ENCODE measurements at regions not wholly inside any gene's neighbourhood (a gene's known extent, or its start where the extent isn't known, plus 50 kb on each side); places are given as distances from the start of the nearest gene placed in this dataset.

- H3K79me1 ChIP-seq (ENCODE audit: low read length) = no peaks in the 10 kb centered on the region
- H2BK120ac ChIP-seq (ENCODE audit: insufficient read depth, low read length, poor library complexity) = no peak overlapping the region
- no peaks in the 10 kb centered on the region for H3K27me3 ChIP-seq (ENCODE audit: insufficient read depth, low read length)
- H4K12ac ChIP-seq (ENCODE audit: low read depth, low read length) = no peak overlapping the region
- H3K14ac ChIP-seq (ENCODE audit: low read length) = no peak overlapping the region
- no peak overlapping the region for H3K9ac ChIP-seq (ENCODE audit: low read length)
- no peak overlapping the region for H2BK12ac ChIP-seq (ENCODE audit: low read length)
- no peaks in the 10 kb centered on the region for H3K9me3 ChIP-seq (ENCODE audit: insufficient read depth, low read depth, low read length)
- WGBS (ENCODE audit: extremely low coverage, insufficient coverage, insufficient read length) = no CpG with 5 or more reads among the region's 7 CpGs
- H3K4me2 ChIP-seq (ENCODE audit: low read length) = no peak overlapping the region
- H3K18ac ChIP-seq (ENCODE audit: low read length) = no peak overlapping the region
- H4K91ac ChIP-seq (ENCODE audit: low read depth, low read length) = no peak overlapping the region
- H3K79me2 ChIP-seq (ENCODE audit: control insufficient read depth, insufficient read depth, low read length, poor library complexity) = no peaks in the 10 kb centered on the region
- H2AFZ ChIP-seq (ENCODE audit: insufficient read depth, low read length, poor library complexity) = no peak overlapping the region
- no peak overlapping the region for H3K27ac ChIP-seq (ENCODE audit: low read depth, low read length)
- DNase-seq = no peak
- no peak overlapping the region for H2BK5ac ChIP-seq (ENCODE audit: low read depth, low read length, poor library complexity)
- no peak overlapping the region for H3K23ac ChIP-seq (ENCODE audit: low read length)
- H4K8ac ChIP-seq (ENCODE audit: low read depth, low read length) = no peak overlapping the region
- H3K36me3 ChIP-seq (ENCODE audit: control insufficient read depth in 1 of 2, insufficient read depth in 2 of 2, low read length in 2 of 2) = no peaks in the 10 kb centered on the region
- H3K4me3 ChIP-seq (ENCODE audit: low read depth, low read length) = no peak overlapping the region
- H3K4me1 ChIP-seq (ENCODE audit: control insufficient read depth in 1 of 2, insufficient read depth in 2 of 2, low read length in 2 of 2) = peaks cover 7 to 8% of the 10 kb centered on the region in 2 experiments
- no peak overlapping the region for H2AK5ac ChIP-seq (ENCODE audit: low read length)
- H3K4ac ChIP-seq (ENCODE audit: low read depth, low read length) = no peak overlapping the region
Observed at GRCh38 chr3:187943677-187944389, 198.6 kb upstream of the BCL6 start.

- H3K23ac ChIP-seq (ENCODE audit: low read length) = no peak overlapping the region
- WGBS (ENCODE audit: extremely low coverage, insufficient coverage, insufficient read length) = no CpG with 5 or more reads among the region's 10 CpGs
- no peaks in the 10 kb centered on the region for H3K79me1 ChIP-seq (ENCODE audit: low read length)
- H2BK12ac ChIP-seq (ENCODE audit: low read length) = no peak overlapping the region
- H3K4me1 ChIP-seq (ENCODE audit: control insufficient read depth in 1 of 2, insufficient read depth in 2 of 2, low read length in 2 of 2) = peaks cover 7 to 8% of the 10 kb centered on the region in 2 experiments
- no peak overlapping the region for H3K18ac ChIP-seq (ENCODE audit: low read length)
- H2AFZ ChIP-seq (ENCODE audit: insufficient read depth, low read length, poor library complexity) = no peak overlapping the region
- H3K4me3 ChIP-seq (ENCODE audit: low read depth, low read length) = no peak overlapping the region
- no peak overlapping the region for H3K4me2 ChIP-seq (ENCODE audit: low read length)
- H3K4ac ChIP-seq (ENCODE audit: low read depth, low read length) = no peak overlapping the region
- no peak for DNase-seq
- no peak overlapping the region for H4K91ac ChIP-seq (ENCODE audit: low read depth, low read length)
- no peak overlapping the region for H4K12ac ChIP-seq (ENCODE audit: low read depth, low read length)
- H4K8ac ChIP-seq (ENCODE audit: low read depth, low read length) = no peak overlapping the region
- no peak overlapping the region for H3K27ac ChIP-seq (ENCODE audit: low read depth, low read length)
- no peaks in the 10 kb centered on the region for H3K27me3 ChIP-seq (ENCODE audit: insufficient read depth, low read length)
- H3K9me3 ChIP-seq (ENCODE audit: insufficient read depth, low read depth, low read length) = no peaks in the 10 kb centered on the region
- no peak overlapping the region for H2AK5ac ChIP-seq (ENCODE audit: low read length)
- H2BK5ac ChIP-seq (ENCODE audit: low read depth, low read length, poor library complexity) = no peak overlapping the region
- H3K79me2 ChIP-seq (ENCODE audit: control insufficient read depth, insufficient read depth, low read length, poor library complexity) = no peaks in the 10 kb centered on the region
- no peaks in the 10 kb centered on the region for H3K36me3 ChIP-seq (ENCODE audit: control insufficient read depth in 1 of 2, insufficient read depth in 2 of 2, low read length in 2 of 2)
- H2BK120ac ChIP-seq (ENCODE audit: insufficient read depth, low read length, poor library complexity) = no peak overlapping the region
- H3K9ac ChIP-seq (ENCODE audit: low read length) = no peak overlapping the region
- H3K14ac ChIP-seq (ENCODE audit: low read length) = no peak overlapping the region
Observed at GRCh38 chr3:187944390-187945179, 199.3 kb upstream of the BCL6 start.

- Histone ChIP-seq H4K91ac (ENCODE audit: low read depth, low read length) (no peak overlapping the region), H3K36me3 (ENCODE audit: control insufficient read depth in 1 of 2, insufficient read depth in 2 of 2, low read length in 2 of 2) (no peaks in the 10 kb centered on the region), H2BK12ac (ENCODE audit: low read length) (no peak overlapping the region), H3K79me2 (ENCODE audit: control insufficient read depth, insufficient read depth, low read length, poor library complexity) (no peaks in the 10 kb centered on the region), H3K9ac (ENCODE audit: low read length) (no peak overlapping the region), H3K4ac (ENCODE audit: low read depth, low read length) (no peak overlapping the region), H2BK120ac (ENCODE audit: insufficient read depth, low read length, poor library complexity) (no peak overlapping the region), H2AK5ac (ENCODE audit: low read length) (no peak overlapping the region), H3K4me3 (ENCODE audit: low read depth, low read length) (no peak overlapping the region), H3K4me2 (ENCODE audit: low read length) (no peak overlapping the region), H4K12ac (ENCODE audit: low read depth, low read length) (no peak overlapping the region), H3K23ac (ENCODE audit: low read length) (no peak overlapping the region), H4K8ac (ENCODE audit: low read depth, low read length) (no peak overlapping the region), H3K79me1 (ENCODE audit: low read length) (no peaks in the 10 kb centered on the region), H3K4me1 (ENCODE audit: control insufficient read depth in 1 of 2, insufficient read depth in 2 of 2, low read length in 2 of 2) (peaks cover 7 to 8% of the 10 kb centered on the region in 2 experiments), H2BK5ac (ENCODE audit: low read depth, low read length, poor library complexity) (no peak overlapping the region), H2AFZ (ENCODE audit: insufficient read depth, low read length, poor library complexity) (no peak overlapping the region), H3K18ac (ENCODE audit: low read length) (no peak overlapping the region), H3K27me3 (ENCODE audit: insufficient read depth, low read length) (no peaks in the 10 kb centered on the region), H3K27ac (ENCODE audit: low read depth, low read length) (no peak overlapping the region), H3K14ac (ENCODE audit: low read length) (no peak overlapping the region), H3K9me3 (ENCODE audit: insufficient read depth, low read depth, low read length) (no peaks in the 10 kb centered on the region)
- no peak for DNase-seq
- WGBS (ENCODE audit: extremely low coverage, insufficient coverage, insufficient read length) = no CpG with 5 or more reads among the region's 2 CpGs
Observed at GRCh38 chr3:187945374-187945773, 200.1 kb upstream of the BCL6 start.

DNA sequence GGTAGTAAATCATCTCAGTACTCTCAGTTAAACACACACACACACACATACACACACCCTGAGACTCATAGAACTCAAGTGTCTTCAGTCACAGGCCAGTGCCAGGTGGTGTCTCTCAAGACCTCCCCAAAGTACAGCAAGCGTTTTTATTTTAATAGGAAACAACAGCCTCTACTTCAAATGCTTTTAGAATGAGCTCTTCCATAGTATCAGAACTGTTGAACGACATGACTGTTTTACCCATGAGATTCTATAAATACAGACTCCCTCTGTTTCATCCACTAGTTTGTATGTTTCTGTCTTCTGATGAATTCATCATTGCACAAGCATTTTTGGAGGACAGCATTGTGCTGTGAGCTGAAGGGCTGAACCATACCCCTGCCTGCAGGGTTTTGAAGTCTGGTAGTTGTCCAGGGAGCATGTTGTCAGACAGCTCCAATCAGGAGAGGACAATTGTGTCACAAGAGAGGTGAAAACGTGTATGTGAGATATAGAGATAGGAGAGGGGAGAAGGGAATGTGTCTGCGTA is 201.0 kb upstream of the BCL6 start:
- Histone ChIP-seq H3K4me3 (ENCODE audit: low read depth, low read length) (no peak overlapping the region), H3K18ac (ENCODE audit: low read length) (no peak overlapping the region), H3K23ac (ENCODE audit: low read length) (no peak overlapping the region), H3K79me1 (ENCODE audit: low read length) (no peaks in the 10 kb centered on the region), H2AK5ac (ENCODE audit: low read length) (no peak overlapping the region), H3K27me3 (ENCODE audit: insufficient read depth, low read length) (no peaks in the 10 kb centered on the region), H2BK120ac (ENCODE audit: insufficient read depth, low read length, poor library complexity) (no peak overlapping the region), H3K4ac (ENCODE audit: low read depth, low read length) (no peak overlapping the region), H3K9ac (ENCODE audit: low read length) (no peak overlapping the region), H3K36me3 (ENCODE audit: control insufficient read depth in 1 of 2, insufficient read depth in 2 of 2, low read length in 2 of 2) (no peaks in the 10 kb centered on the region), H3K9me3 (ENCODE audit: insufficient read depth, low read depth, low read length) (no peaks in the 10 kb centered on the region), H4K12ac (ENCODE audit: low read depth, low read length) (no peak overlapping the region), H4K8ac (ENCODE audit: low read depth, low read length) (no peak overlapping the region), H3K14ac (ENCODE audit: low read length) (no peak overlapping the region), H2BK12ac (ENCODE audit: low read length) (no peak overlapping the region), H3K27ac (ENCODE audit: low read depth, low read length) (no peak overlapping the region), H4K91ac (ENCODE audit: low read depth, low read length) (no peak overlapping the region), H2AFZ (ENCODE audit: insufficient read depth, low read length, poor library complexity) (no peak overlapping the region), H3K4me2 (ENCODE audit: low read length) (no peak overlapping the region), H3K79me2 (ENCODE audit: control insufficient read depth, insufficient read depth, low read length, poor library complexity) (no peaks in the 10 kb centered on the region), H2BK5ac (ENCODE audit: low read depth, low read length, poor library complexity) (no peak overlapping the region), H3K4me1 (ENCODE audit: control insufficient read depth in 1 of 2, insufficient read depth in 2 of 2, low read length in 2 of 2) (peaks cover 7 to 8% of the 10 kb centered on the region in 2 experiments)
- peak in 1 of 2 donors; percentile 32 for DNase-seq
- WGBS (ENCODE audit: extremely low coverage, insufficient coverage, insufficient read length) = no CpG with 5 or more reads among the region's 4 CpGs
